NCI-H526 treated with DMSO at 0.1 percent for 48 hours (cell line): ENCODE measurements at regions not wholly inside any gene's neighbourhood (a gene's known extent, or its start where the extent isn't known, plus 50 kb on each side); places are given as distances from the start of the nearest gene placed in this dataset.
"Not testable (repeated sequence)": the region's sequence is repeated elsewhere in the genome, so short reads cannot be mapped to it uniquely, and the experiment has no call there.

Experiments used
- DNase-seq: peaks from one replicate; lab custom pipeline; 2025; lab: John Stamatoyannopoulos, UW

DNA sequence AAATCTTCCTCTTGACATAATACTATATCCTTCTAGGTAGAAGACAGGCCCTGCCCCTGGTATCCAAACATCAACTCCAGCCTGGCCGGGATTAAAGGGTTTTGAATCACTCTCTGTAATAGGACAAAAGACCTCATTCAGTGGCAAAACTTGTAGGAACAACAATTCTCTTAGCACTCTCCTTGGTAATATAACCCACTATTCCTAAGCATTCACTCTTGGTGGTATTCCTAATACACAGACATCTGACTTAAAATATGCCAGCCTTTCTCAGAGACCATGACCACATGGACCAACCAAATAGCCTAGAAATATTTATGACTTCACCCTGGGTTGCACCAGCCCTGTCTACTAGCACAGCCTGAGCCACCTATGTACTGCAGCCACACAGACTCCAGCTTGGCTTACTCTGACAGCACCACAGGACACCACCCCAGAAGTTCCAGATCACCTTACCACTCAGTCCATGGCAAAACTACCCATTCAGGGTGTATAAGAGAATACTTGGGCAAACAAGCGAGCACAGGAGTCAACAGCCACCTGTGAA is 244.9 kb upstream of the NEBL start:
- DNase-seq: no peak

DNA sequence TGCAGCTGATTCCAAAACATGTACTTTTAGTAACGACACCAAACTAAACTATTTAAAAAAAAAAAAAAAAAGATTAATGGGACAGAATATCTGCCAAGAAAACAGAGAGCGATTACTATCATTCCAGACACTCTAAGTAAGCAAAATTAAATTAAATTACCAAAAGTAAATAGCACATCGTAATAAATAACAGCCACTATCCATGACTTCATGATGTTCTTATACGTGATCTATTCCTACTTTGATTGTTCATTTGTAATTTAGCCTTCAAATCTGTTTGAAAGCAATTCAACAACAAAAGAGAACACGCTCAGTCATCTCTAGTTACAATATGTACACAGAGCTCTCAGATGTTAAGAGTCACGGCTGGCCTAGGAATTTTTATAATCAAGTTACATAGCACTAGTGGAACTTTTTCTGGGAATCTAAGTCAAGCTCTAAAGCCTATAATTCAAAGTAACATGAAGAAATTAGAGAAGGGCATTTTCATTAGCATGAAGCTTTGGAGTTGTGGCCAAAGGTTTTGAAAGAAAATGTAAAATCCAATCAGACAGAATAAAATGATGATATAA is 241.7 kb upstream of the NEBL start:
- no peak for DNase-seq

DNA sequence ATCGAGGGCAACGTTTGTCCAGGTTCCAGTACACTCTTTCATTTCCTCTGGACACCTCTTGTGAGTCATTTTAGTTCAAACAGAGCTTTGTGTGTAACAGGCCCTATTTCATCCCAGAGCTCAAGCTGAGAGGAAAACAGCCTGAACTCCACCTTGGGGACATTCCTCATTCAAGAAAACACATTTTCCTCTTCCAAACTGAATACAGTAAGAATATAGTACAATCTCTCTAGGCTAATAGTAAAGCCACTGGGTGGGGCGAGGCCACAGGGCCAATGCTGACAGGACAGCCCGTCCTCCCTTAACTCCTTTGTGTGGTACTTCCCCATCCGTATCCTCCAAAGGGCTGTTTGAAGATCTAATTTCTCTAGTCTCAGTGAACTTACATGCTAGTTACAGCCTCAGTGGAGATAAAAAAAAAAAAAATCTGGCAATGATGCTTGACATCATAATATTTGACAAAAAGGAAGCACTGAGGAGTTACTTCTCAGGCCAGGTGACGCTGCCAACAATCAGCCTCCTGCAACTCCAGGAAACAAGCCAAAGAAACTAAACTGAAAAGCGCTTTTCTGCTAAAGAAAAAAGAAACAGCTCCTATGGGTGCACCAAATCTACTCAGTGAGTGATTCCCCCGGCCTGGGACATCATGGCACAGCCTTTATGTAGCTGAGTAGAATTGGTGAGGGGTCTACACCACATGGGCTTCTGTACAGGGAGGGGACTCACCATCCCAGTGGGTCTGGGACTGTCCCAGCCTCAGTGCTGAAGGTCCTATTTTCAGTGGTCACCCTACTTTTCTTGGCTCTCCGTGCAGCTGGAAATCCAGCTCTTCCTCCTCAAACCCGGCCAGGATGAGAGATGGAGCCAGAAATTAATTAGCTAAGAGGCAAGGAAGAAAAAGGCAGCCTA is 238.2 kb upstream of the NEBL start:
- no peak for DNase-seq

DNA sequence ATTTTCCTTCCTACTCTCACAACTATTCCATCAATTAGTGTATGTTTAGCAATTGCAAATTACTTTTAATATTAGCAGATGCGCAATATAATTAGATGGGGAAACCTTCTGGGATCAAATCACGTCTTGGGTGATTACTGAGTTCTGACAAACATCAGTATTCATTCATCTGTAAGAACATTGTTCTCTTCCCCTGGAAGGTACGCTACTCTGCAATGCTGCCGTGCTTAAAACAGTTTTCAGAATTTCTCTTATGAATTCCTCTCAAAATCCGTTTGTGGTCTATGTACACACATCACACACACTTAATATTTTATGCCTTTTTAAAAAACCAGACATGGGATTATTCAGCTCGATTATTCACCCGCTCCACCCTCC is 237.5 kb upstream of the NEBL start:
- no peak for DNase-seq

DNA sequence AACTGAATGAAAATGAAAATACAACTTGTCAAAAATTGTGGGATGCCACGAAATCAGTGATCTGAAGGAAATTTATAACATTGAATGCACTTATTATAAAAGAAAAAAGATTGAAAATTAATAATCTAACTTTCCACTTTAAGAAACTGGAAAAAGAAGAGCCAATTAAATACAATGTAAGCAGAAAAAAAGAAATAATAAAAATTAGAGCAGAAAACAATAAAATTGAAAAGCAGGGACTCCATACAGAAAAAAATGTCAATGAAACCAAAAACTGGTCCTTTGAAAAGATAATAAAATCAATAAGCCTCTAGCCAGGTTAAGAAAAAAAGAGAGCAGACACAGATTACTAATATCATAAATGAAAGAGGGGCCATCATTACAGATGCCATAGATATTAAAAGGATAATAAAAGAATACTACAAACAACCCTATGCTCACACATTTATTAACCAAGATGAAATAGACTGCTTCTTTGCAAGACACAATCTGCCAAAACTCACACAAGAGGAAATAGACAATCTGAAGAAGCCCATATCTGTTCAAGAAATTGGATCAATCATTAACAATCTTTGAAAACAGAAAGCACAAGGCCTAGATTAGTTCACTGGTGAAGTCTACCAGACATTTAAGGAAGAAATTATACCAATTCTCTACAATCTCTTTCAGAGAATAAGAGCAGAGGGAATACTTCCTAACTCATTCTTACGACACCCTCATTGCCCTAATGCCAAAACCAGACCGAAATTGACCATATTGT is 233.8 kb upstream of the NEBL start:
- DNase-seq: no peak

DNA sequence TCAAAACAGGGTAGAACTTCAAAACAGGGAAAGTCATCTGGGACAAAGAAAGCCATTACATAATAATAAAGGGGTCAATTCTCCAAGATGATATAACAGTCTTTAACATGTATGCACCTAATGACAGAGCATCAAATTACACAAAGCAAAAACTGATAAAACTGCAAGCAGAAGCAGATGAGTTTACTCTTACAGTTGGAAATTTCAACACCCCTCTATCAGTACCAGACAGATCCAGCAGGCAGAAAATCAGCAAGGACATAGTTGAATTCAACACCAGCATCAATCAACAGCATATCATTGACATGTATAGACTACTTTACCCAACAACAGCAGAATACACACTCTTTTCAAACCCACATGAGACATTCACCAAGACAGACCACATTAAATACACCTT is 233.0 kb upstream of the NEBL start:
- no peak for DNase-seq

DNA sequence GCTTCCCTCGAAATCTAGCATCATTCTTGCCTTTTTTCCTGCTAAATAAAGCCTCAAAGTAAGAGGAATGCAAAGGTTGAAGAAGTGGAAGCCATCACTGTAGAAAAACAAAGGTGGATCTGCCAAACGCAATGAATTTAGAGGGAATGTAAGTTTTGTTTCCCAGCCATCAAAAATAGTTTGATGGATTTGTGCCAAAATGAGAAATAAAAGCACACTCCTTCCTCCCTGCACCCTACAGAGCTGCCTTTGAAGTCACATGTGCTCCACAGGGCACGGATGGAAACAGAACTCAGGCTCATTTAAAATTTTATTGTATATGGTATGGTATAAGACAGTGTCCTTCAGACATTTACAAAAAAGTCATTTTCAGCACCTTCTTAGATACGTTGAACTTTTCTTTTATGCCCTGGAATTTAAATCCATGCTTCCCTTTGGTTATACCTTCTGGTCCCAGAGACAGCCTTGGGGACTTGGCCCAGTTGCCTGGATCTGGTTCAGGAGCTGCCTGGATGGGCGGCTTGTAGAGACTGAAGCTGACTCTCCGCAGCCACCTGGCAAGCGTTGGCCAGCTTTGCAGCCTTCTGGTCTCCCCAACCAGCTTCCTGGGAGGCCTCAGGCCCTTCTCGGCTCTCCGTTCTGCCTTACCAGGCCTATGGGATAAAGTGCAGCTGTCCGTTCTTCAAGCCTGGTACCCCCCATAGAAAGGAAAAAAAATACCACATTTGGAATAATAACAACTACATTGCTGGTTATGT is 228.5 kb upstream of the NEBL start:
- DNase-seq: no peak

DNA sequence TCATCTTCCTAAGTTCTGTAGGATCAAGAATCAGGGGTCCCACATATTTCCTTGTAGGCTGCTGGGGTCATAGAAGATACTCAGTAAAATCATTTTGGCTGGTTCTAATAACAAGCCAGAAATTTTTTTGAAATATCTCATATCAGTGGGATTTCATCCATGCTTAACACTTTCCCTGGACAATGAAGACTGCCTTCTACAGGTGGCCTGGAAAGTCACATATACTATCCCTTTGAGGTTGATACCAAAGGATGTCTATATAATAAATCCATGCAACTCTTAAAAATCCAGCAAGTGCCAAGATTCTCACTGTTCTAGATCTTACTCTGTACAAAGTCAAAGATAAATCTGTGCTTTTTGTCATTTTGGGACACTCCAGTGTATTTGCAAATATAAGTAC is 225.8 kb upstream of the NEBL start:
- DNase-seq: no peak

DNA sequence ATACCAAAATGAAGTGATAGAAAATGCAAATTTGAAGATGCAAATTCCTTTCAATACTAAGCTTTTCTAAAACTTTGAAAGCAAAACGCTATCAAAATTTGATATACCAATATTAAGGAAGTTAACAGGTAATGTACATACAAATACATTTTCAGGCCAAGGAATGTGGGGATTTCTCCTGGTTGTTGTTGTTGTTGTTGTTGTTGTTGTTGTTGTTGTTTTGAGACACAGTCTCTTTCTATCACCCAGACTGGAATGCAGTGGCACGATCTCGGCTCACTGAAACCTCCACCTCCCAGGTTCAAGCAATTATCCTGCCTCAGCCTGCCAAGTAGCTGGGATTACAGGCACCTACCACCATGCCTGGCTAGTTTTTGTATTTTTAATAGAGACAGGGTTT is 224.7 kb upstream of the NEBL start:
- not testable (repeated sequence) for DNase-seq

DNA sequence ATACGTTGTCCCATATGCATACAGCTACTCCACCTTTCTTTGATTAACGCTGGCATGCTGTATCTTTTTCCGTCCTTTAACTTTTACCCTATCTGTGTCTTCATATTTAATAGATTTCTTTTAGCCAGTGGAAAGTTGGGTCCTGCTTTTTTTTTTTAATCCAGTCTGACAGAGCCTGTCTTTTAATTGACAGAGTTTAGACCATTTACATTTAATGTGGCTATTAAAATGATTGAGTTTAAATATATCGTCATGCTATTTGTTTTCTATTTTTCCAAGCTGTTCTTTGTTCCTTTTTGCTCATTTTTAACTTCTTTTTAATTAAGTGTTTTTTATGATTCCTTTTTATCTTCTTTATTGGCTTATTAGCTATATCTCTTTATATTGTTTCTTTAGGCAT is 217.6 kb upstream of the NEBL start:
- DNase-seq: no peak

DNA sequence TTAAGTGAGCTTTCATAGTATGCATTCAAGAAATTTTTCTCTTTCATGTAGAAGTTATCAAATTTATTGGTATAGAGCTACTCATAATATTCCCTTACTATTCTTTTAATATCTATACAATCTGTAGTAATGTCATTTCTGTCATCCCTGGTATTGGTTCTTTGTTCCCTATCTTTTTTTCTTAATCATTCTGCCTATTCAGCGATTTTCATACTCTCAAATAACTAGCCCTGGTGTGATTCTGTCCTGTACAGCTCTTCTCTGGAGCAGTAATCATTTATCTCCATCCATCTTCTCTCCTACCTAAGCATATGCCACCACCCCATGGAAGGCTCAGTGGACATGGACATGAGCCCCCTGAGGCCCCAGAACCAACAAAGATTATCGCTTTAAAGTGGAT is 213.2 kb upstream of the NEBL start:
- no peak for DNase-seq

DNA sequence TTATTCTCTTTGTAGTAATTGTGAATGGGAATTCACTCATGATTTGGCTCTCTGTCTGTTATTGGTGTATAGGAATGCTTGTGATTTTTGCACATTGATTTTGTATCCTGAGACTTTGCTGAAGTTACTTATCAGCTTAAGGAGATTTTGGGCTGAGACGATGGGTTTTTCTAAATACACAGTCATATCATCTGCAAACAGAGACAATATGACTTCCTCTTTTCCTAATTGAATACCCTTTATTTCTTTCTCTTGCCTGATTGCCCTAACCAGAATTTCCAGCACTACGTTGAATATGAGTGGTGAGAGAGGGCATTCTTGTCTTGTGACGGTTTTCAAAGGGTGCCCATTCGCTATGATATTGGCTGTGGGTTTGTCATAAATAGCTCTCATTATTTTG is 209.8 kb upstream of the NEBL start:
- not testable (repeated sequence) for DNase-seq

DNA sequence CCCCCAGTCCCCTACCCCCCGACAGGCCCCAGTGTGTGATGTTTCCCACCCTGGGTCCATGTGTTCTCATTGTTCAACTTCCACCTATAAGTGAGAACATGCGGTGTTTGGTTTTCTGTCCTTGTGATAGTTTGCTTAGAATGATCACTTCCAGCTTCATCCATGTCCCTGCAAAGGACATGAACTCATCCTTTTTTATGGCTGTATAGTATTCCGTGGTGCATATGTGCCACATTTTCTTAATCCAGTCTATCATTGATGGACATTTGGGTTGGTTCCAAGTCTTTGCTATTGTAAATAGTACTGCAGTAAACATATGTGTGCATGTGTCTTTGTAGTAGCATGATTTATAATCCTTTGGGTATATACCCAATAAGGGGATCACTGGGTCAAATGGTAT is 208.2 kb upstream of the NEBL start:
- DNase-seq: not testable (repeated sequence)

DNA sequence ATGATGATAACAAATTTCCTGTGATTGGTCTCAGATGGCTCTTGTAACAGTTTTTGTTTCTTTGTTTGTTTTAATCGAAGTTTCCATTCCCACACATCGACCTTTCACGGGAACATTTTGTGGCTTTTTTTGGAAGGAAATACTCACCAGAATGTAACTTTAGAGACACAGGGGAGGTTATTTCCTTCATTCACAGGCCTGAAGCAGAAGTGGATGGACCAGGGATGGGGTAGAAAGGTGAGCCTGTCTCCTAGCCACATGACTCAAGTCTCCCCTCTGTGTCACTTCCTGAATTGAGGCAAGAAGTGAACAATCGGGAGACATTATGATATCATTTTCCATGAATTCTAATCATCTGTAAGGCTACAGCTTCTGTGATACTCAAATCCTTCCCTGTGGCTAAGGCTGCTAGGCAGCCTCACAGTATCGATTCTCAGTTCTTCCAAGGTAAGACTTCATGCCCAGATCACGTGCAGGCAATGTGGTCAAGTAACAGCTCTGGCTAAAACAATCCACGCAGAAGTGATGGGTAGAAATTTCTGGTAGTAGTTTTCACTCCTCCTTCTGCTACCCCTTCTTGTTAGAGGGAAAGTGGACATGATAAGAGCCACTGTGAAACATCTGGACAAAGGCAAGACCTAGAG is 203.9 kb upstream of the NEBL start:
- no peak for DNase-seq

DNA sequence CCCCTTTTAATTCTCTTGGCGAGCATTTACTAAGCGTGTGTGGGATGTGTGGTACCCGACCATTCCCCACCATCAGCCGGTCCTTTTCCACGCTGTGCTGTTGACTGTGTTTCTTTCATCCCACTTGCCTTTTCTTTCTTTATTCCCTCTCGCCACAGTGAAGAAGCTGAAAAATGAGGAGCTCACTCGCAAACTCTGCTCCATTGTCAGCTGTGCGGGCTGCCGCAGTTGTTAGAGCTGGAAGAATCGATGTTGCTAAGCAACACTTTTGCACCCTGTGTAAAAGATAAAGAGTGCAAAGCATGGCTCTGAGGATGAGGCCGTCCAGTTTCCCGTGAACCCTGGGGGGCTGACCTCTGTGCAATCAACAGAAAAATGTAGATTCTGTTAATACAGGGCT is 203.1 kb upstream of the NEBL start:
- no peak for DNase-seq

DNA sequence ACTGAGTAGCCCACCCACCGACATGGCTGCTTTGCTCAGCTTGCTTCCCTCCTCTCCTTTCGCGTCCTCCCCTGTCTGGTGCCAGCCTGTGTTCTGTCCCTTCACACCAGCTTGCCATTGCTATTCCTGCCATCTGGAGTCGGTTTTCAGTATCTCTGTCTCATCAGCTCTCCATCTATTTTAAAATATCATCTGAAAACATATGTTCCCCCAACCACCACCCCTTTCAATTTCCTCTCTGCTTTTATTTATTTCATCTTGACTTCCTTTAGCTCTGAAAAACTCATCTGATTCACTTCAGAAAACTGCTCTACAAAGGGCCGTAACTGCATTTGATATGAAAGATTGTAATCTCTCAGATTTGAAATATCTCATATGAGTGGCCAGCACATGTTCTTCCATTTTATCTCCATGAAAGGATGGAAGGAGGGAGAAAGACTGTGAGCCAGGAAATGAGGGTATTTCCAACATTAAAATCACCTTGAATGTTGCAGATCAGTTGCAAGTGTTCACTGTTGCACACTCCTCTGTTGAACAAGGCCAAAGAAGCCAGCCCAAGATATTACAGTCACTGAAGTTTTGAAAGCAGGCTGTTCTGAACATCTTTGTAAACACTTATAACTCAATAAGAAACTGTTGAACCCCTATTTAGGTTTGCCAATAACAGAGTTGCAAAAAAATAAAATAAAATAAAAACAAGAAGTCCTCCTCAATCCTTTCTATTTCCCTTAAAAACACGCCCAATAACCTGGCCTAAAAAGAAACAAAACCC is 202.4 kb upstream of the NEBL start:
- no peak for DNase-seq

DNA sequence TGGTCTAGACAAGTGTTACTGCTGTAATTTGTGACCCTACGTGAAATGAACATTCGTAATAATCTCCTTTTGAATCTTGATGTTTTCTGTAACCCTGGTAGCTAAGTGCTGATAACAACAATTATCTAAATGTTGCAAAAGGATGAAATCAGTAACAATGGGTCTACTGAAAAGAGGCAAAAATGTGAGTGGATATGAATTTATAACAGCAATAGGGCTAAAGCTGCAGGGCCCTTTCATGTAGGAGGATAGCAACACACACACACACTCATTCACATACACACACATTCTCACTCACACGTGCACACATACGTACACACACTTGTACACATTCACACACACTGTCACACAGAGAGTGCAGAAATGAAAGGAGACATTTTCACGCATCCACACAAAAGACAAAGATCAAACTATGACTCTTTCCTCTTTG is 200.8 kb upstream of the NEBL start:
- DNase-seq: no peak

DNA sequence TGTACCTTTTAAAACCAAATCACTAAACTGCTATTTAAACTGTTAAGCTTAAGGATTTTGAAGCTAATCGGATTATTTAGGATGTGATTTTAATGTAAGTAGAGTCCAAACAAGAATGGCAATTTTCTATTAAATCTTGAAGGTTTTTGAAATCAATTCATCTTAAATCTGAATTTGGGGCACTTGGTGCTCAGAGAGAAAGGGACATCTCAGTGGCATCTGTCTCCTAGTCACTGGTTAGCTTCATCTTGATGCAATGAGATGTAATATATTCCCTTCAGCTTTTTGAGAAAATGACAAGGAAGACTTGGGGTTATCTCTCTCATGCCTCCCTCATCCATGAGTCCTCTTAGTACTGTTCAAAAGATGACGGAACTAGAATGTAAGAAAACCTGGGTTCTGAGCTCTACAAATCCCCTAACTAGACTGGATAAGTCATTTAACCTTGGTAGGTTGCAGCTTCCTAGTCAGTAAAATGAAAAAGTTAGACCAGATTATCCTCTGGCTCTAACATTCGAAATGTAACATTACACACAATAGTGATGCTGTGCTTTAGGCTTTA is 198.5 kb upstream of the NEBL start:
- DNase-seq: no peak

DNA sequence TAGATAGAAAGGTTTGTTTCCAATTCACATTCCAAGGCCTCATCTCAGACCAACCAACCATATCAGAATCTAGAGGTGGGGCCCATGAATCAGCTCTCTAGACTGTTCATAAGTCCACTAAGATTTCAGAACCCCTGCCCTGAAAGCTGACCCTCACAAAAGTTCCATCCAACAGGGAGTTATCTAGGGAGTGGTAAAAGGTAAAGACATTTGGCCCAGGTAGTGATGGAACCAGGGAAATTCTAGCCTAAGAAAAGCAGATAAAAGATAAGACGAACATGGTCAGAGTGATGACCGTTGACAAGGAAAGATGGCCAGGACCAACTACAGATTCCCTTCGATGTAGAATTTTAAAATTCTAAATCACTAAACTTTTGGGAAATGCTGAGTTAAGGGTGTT is 198.0 kb upstream of the NEBL start:
- DNase-seq: no peak
